HUES48 (cell line): ENCODE measurements at regions not wholly inside any gene's neighbourhood (a gene's known extent, or its start where the extent isn't known, plus 50 kb on each side); places are given as distances from the start of the nearest gene placed in this dataset.
"Not testable (repeated sequence)": the region's sequence is repeated elsewhere in the genome, so short reads cannot be mapped to it uniquely, and the experiment has no call there.

ENCODE experiments used
- H3K27ac ChIP-seq: one replicate; pipeline ENCODE4 v1.7.0; 2013; ENCODE audit warnings: low read depth, low read length, inconsistent platforms
- H3K27me3 ChIP-seq: 2 replicates; pipeline ENCODE4 v1.6.1; 2013; ENCODE audit warnings: mild to moderate bottlenecking, low read length; ENCODE audit not compliant: control insufficient read depth, insufficient read depth
- H3K36me3 ChIP-seq: 2 replicates; pipeline ENCODE4 v1.6.1; 2013; ENCODE audit warnings: low read length; ENCODE audit not compliant: control insufficient read depth, insufficient read depth
- H3K4me1 ChIP-seq: 2 replicates; pipeline ENCODE4 v1.6.1; 2013; ENCODE audit warnings: mild to moderate bottlenecking, low read length; ENCODE audit not compliant: control insufficient read depth, insufficient read depth
- H3K4me3 ChIP-seq: 2 replicates; pipeline ENCODE4 v1.5.1; 2013; ENCODE audit warnings: mild to moderate bottlenecking, low read depth, low read length
- H3K9ac ChIP-seq: 2 replicates; pipeline ENCODE4 v1.6.1; 2013; ENCODE audit warnings: mild to moderate bottlenecking, low read depth, low read length, moderate library complexity
- H3K9me3 ChIP-seq: 2 replicates; pipeline ENCODE4 v1.6.1; 2013; ENCODE audit warnings: low read length; ENCODE audit not compliant: control insufficient read depth, insufficient read depth

GRCh38 chr6:86872810-86873209, 64.5 kb upstream of the HTR1E start:
- not testable (repeated sequence) for H3K4me3 ChIP-seq, H3K27me3 ChIP-seq, H3K9me3 ChIP-seq, H3K36me3 ChIP-seq, H3K4me1 ChIP-seq, H3K27ac ChIP-seq, H3K9ac ChIP-seq

- Histone ChIP-seq H3K9me3 (peaks cover 3% of the 10 kb centered on the region; the same call in 1 of the 2 replicates), H3K9ac (no peak overlapping the region), H3K27me3 (no peaks in the 10 kb centered on the region), H3K36me3 (no peaks in the 10 kb centered on the region), H3K4me1 (no peaks in the 10 kb centered on the region), H3K27ac (no peak overlapping the region), H3K4me3 (no peak overlapping the region)
These were observed 65.6 kb upstream of the HTR1E start for GRCh38 chr6:86871681-86872080.

GRCh38 chr6:86869500-86869899, 67.8 kb upstream of the HTR1E start:
- Histone ChIP-seq H3K9me3 (peaks cover 3% of the 10 kb centered on the region; the same call in 1 of the 2 replicates), H3K27me3 (no peaks in the 10 kb centered on the region), H3K27ac (no peak overlapping the region), H3K4me3 (no peak overlapping the region), H3K4me1 (no peaks in the 10 kb centered on the region), H3K36me3 (no peaks in the 10 kb centered on the region), H3K9ac (no peak overlapping the region)

GRCh38 chr6:86859513-86859912, 77.8 kb upstream of the HTR1E start:
- H3K36me3 ChIP-seq: no peaks in the 10 kb centered on the region
- no peaks in the 10 kb centered on the region for H3K9me3 ChIP-seq
- H3K4me3 ChIP-seq: no peak overlapping the region
- no peaks in the 10 kb centered on the region for H3K27me3 ChIP-seq
- H3K27ac ChIP-seq: no peak overlapping the region
- H3K4me1 ChIP-seq: no peaks in the 10 kb centered on the region
- H3K9ac ChIP-seq: no peak overlapping the region

- Histone ChIP-seq H3K4me1 (no peaks in the 10 kb centered on the region), H3K9ac (no peak overlapping the region), H3K36me3 (no peaks in the 10 kb centered on the region), H3K9me3 (no peaks in the 10 kb centered on the region), H3K27ac (no peak overlapping the region), H3K27me3 (no peaks in the 10 kb centered on the region), H3K4me3 (no peak overlapping the region)
These were observed 78.4 kb upstream of the HTR1E start for GRCh38 chr6:86858970-86859369.

- Histone ChIP-seq H3K4me1 (no peaks in the 10 kb centered on the region), H3K27ac (no peak overlapping the region), H3K9ac (no peak overlapping the region), H3K36me3 (no peaks in the 10 kb centered on the region), H3K9me3 (no peaks in the 10 kb centered on the region), H3K4me3 (no peak overlapping the region), H3K27me3 (no peaks in the 10 kb centered on the region)
These were observed 79.5 kb upstream of the HTR1E start for GRCh38 chr6:86857783-86858182.

GRCh38 chr6:86856937-86857563, 80.3 kb upstream of the HTR1E start:
- no peak overlapping the region for H3K9ac ChIP-seq
- H3K27me3 ChIP-seq: no peaks in the 10 kb centered on the region
- H3K4me3 ChIP-seq: no peak overlapping the region
- H3K4me1 ChIP-seq: no peaks in the 10 kb centered on the region
- no peak overlapping the region for H3K27ac ChIP-seq
- no peaks in the 10 kb centered on the region for H3K36me3 ChIP-seq
- no peaks in the 10 kb centered on the region for H3K9me3 ChIP-seq

- no peak overlapping the region for H3K4me3 ChIP-seq
- H3K27me3 ChIP-seq: no peaks in the 10 kb centered on the region
- H3K9me3 ChIP-seq: no peaks in the 10 kb centered on the region
- H3K9ac ChIP-seq: no peak overlapping the region
- H3K4me1 ChIP-seq: no peaks in the 10 kb centered on the region
- no peaks in the 10 kb centered on the region for H3K36me3 ChIP-seq
- no peak overlapping the region for H3K27ac ChIP-seq
These were observed 80.9 kb upstream of the HTR1E start for GRCh38 chr6:86856379-86856778.

GRCh38 chr6:86848986-86849385, 88.3 kb upstream of the HTR1E start:
- Histone ChIP-seq H3K4me3 (no peak overlapping the region), H3K9ac (no peak overlapping the region), H3K36me3 (no peaks in the 10 kb centered on the region), H3K27me3 (no peaks in the 10 kb centered on the region), H3K9me3 (no peaks in the 10 kb centered on the region), H3K4me1 (no peaks in the 10 kb centered on the region), H3K27ac (no peak overlapping the region)

- Histone ChIP-seq H3K4me1 (no peaks in the 10 kb centered on the region), H3K9ac (no peak overlapping the region), H3K27ac (no peak overlapping the region), H3K36me3 (no peaks in the 10 kb centered on the region), H3K9me3 (no peaks in the 10 kb centered on the region), H3K27me3 (no peaks in the 10 kb centered on the region), H3K4me3 (no peak overlapping the region)
These were observed 104.6 kb upstream of the HTR1E start for GRCh38 chr6:86832686-86833085.

- no peak overlapping the region for H3K9ac ChIP-seq
- H3K27ac ChIP-seq: no peak overlapping the region
- H3K9me3 ChIP-seq: no peaks in the 10 kb centered on the region
- H3K4me1 ChIP-seq: no peaks in the 10 kb centered on the region
- H3K36me3 ChIP-seq: no peaks in the 10 kb centered on the region
- H3K4me3 ChIP-seq: no peak overlapping the region
- H3K27me3 ChIP-seq: no peaks in the 10 kb centered on the region
These were observed 111.9 kb upstream of the HTR1E start for GRCh38 chr6:86825436-86825835.

GRCh38 chr6:86822747-86823146, 114.6 kb upstream of the HTR1E start:
- Histone ChIP-seq H3K9ac (no peak overlapping the region), H3K27me3 (no peaks in the 10 kb centered on the region), H3K9me3 (no peaks in the 10 kb centered on the region), H3K4me3 (no peak overlapping the region), H3K27ac (no peak overlapping the region), H3K4me1 (no peaks in the 10 kb centered on the region), H3K36me3 (no peaks in the 10 kb centered on the region)
